Fibroblast of lung (primary cell): ENCODE measurements at regions not wholly inside any gene's neighbourhood (a gene's known extent, or its start where the extent isn't known, plus 50 kb on each side); places are given as distances from the start of the nearest gene placed in this dataset.

Experiments used
- DNase-seq, 2 donors: peaks; one replicate each; pipeline versions ENCODE4 v3.0.0 to v3.0.0-alpha.2; 2010; ENCODE audit warnings: low read depth in 2 of 2
- H2AFZ ChIP-seq: 2 replicates; pipeline ENCODE4 v1.5.1; 2012; ENCODE audit warnings: low read length, control low read depth, inconsistent platforms
- H3K27ac ChIP-seq: 2 replicates; pipeline ENCODE4 v1.5.1; 2011; ENCODE audit warnings: low read length, control low read depth; ENCODE audit not compliant: insufficient read depth
- H3K27me3 ChIP-seq: 2 replicates; pipeline ENCODE4 v1.5.1; 2011; ENCODE audit warnings: mild to moderate bottlenecking, low read length; ENCODE audit not compliant: control insufficient read depth, insufficient read depth
- H3K36me3 ChIP-seq: 2 replicates; pipeline ENCODE4 v1.5.1; 2011; ENCODE audit warnings: low read length; ENCODE audit not compliant: control insufficient read depth, insufficient read depth
- H3K4me1 ChIP-seq: 2 replicates; pipeline ENCODE4 v1.5.1; 2011; ENCODE audit warnings: low read length; ENCODE audit not compliant: control insufficient read depth, insufficient read depth; ENCODE audit errors: extremely low read depth
- H3K4me2 ChIP-seq: 2 replicates; pipeline ENCODE4 v1.5.1; 2011; ENCODE audit warnings: low read length, control low read depth; ENCODE audit not compliant: insufficient read depth; ENCODE audit errors: extremely low read depth
- H3K4me3 ChIP-seq, 4 experiments: fragments of 200-600 bp in 1 of 4; sonication (generic) in 1 of 4; replicated peaks in 1 of 4; 2 replicates each; pipeline ENCODE4 v1.5.1; 2011 to 2016; ENCODE audit warnings: low read length in 4 of 4, low read depth in 3 of 4, mild to moderate bottlenecking in 3 of 4, control low read depth in 2 of 4, inconsistent platforms in 1 of 4, mixed read lengths in 1 of 4; ENCODE audit not compliant: insufficient read depth in 1 of 4; ENCODE audit errors: control extremely low read depth in 1 of 4
- H3K79me2 ChIP-seq: 2 replicates; pipeline ENCODE4 v1.5.1; 2012; ENCODE audit warnings: mild to moderate bottlenecking, low read length, inconsistent platforms; ENCODE audit not compliant: control insufficient read depth, insufficient read depth
- H3K9ac ChIP-seq: 2 replicates; pipeline ENCODE4 v1.5.1; 2011; ENCODE audit warnings: mild to moderate bottlenecking, low read length, control low read depth; ENCODE audit not compliant: insufficient read depth
- H3K9me3 ChIP-seq: 2 replicates; pipeline ENCODE4 v1.5.1; 2012; ENCODE audit warnings: low read depth, low read length; ENCODE audit not compliant: control insufficient read depth, insufficient read depth
- H4K20me1 ChIP-seq: 2 replicates; pipeline ENCODE4 v1.5.1; 2011; ENCODE audit warnings: low read length; ENCODE audit not compliant: control insufficient read depth, insufficient read depth; ENCODE audit errors: extremely low read depth
- EZH2 ChIP-seq: IDR thresholded peaks from 2 replicates; pipeline ENCODE4 v1.5.1; 2012; ENCODE audit warnings: low read length, control low read depth, mild to moderate bottlenecking; ENCODE audit errors: missing control alignments
- TF ChIP-seq, protein P1 (sequence below), 2 donors: IDR thresholded peaks in 1 of 2; conservative IDR thresholded peaks in 1 of 2; 1 replicate in 1 of 2; 2 replicates in 1 of 2; pipeline ENCODE4 v1.5.1; 2011 to 2012; ENCODE audit warnings: low read length in 2 of 2, control low read depth in 1 of 2, inconsistent platforms in 1 of 2, low read depth in 1 of 2, mild to moderate bottlenecking in 1 of 2

DNA sequence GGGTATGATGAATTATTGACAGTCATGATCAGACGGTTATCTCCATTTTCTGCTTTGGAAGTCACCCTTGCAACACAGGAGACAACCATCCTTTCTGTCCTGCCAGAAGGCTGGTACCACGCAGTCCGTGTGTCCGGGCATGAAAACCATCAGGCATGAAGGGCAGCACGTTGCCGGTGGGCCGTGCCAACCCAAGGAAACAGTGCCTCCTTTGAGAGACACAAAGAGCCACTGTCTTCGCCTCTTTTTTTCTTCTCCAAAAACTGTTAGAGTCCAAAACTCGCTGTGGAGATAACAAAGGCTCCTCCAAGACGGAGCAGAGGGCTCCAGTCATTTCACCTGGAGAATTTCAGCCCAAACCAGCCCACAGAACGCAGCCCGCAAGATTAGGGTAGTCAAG, 60.4 kb upstream of the ARHGAP21 start:
- Histone ChIP-seq H3K9ac (no peak overlapping the region), H4K20me1 (no peaks in the 10 kb centered on the region), H3K36me3 (no peaks in the 10 kb centered on the region), H3K4me1 (no peaks in the 10 kb centered on the region), H3K27me3 (no peaks in the 10 kb centered on the region), H3K4me2 (no peak overlapping the region), H3K4me3 (no peak overlapping the region), H3K79me2 (no peaks in the 10 kb centered on the region), H3K9me3 (no peaks in the 10 kb centered on the region), H2AFZ (no peak overlapping the region), H3K27ac (no peak overlapping the region)
- TF ChIP-seq, protein P1, sequence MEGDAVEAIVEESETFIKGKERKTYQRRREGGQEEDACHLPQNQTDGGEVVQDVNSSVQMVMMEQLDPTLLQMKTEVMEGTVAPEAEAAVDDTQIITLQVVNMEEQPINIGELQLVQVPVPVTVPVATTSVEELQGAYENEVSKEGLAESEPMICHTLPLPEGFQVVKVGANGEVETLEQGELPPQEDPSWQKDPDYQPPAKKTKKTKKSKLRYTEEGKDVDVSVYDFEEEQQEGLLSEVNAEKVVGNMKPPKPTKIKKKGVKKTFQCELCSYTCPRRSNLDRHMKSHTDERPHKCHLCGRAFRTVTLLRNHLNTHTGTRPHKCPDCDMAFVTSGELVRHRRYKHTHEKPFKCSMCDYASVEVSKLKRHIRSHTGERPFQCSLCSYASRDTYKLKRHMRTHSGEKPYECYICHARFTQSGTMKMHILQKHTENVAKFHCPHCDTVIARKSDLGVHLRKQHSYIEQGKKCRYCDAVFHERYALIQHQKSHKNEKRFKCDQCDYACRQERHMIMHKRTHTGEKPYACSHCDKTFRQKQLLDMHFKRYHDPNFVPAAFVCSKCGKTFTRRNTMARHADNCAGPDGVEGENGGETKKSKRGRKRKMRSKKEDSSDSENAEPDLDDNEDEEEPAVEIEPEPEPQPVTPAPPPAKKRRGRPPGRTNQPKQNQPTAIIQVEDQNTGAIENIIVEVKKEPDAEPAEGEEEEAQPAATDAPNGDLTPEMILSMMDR (conservative IDR thresholded peaks at IDR 0.05 in 1 of 2, IDR thresholded peaks at IDR 0.05 in 1 of 2; ENCODE audit: low read depth in 1 of 2, low read length in 2 of 2) = no peak
- no peak for TF ChIP-seq EZH2
- no peak for DNase-seq

DNA sequence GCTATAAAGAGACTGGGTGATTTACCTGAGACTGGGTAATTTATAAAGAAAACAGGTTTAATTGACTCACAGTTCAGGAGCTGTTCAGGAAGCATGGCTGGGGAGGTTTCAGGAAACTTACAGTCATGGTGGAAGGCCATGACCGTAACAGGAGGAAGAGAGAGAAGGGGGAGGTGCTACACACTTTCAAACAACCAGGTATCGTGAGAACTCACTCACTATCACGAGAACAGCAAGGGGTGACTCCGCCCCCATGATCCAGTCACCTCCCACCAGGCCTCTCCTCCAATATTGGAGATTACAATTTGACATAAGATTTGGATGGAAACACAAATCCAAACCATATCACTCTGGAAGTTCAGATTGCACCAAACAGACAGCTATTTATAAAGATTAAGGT, 59.8 kb upstream of the ARHGAP21 start:
- Histone ChIP-seq H3K27me3 (no peaks in the 10 kb centered on the region), H2AFZ (no peak overlapping the region), H3K79me2 (no peaks in the 10 kb centered on the region), H3K4me1 (no peaks in the 10 kb centered on the region), H3K4me3 (no peak overlapping the region), H3K9ac (no peak overlapping the region), H3K36me3 (no peaks in the 10 kb centered on the region), H3K9me3 (no peaks in the 10 kb centered on the region), H3K4me2 (no peak overlapping the region), H3K27ac (no peak overlapping the region), H4K20me1 (no peaks in the 10 kb centered on the region)
- TF ChIP-seq EZH2 = no peak
- TF ChIP-seq, protein P1 (conservative IDR thresholded peaks at IDR 0.05 in 1 of 2, IDR thresholded peaks at IDR 0.05 in 1 of 2; ENCODE audit: low read depth in 1 of 2, low read length in 2 of 2) = no peak
- DNase-seq = no peak

DNA sequence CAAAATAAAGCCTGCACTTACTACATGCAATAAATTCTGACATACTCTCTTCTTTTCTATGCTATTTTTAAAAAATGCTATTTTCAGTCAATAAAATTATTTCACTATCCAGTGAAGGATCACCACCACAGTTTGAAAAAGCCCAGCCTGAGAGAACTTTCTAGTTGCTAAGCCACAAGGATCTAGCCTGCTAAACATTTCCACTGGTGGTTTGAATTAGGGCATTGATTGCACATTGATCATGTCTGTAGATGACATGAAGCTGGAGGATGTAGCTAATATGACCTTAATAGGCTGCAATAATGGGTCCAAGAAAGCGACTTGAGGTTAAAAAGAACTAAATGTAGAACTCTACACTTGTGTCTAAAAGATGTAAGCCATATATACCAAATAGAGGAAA, 56.0 kb upstream of the ARHGAP21 start:
- Histone ChIP-seq H3K9me3 (no peaks in the 10 kb centered on the region), H3K27ac (no peak overlapping the region), H2AFZ (no peak overlapping the region), H3K4me3 (no peak overlapping the region), H3K4me2 (no peak overlapping the region), H3K9ac (no peak overlapping the region), H3K36me3 (no peaks in the 10 kb centered on the region), H3K27me3 (no peaks in the 10 kb centered on the region), H3K4me1 (no peaks in the 10 kb centered on the region), H3K79me2 (no peaks in the 10 kb centered on the region), H4K20me1 (no peaks in the 10 kb centered on the region)
- TF ChIP-seq, protein P1 (conservative IDR thresholded peaks at IDR 0.05 in 1 of 2, IDR thresholded peaks at IDR 0.05 in 1 of 2; ENCODE audit: low read depth in 1 of 2, low read length in 2 of 2) = no peak
- TF ChIP-seq EZH2 = no peak
- DNase-seq = no peak
